CD4-positive, alpha-beta T cell treated with Interleukin-17A for 4 hours (primary cell): ENCODE measurements at regions not wholly inside any gene's neighbourhood (a gene's known extent, or its start where the extent isn't known, plus 50 kb on each side); places are given as distances from the start of the nearest gene placed in this dataset.
"Not testable (repeated sequence)": the region's sequence is repeated elsewhere in the genome, so short reads cannot be mapped to it uniquely, and the experiment has no call there.

Experiments used
- DNase-seq: peaks from one replicate; pipeline ENCODE4 v3.0.0-alpha.2; 2020; ENCODE audit warnings: mixed read lengths

GRCh38 chrX:63458981-63459380 lies 107.8 kb upstream of the SPIN4 start:
- DNase-seq, result no peak

GRCh38 chrX:63453571-63453970 lies 102.4 kb upstream of the SPIN4 start:
- DNase-seq, result no peak

- DNase-seq, result no peak
Measured at GRCh38 chrX:63441717-63442116, 90.6 kb upstream of the SPIN4 start.

DNA sequence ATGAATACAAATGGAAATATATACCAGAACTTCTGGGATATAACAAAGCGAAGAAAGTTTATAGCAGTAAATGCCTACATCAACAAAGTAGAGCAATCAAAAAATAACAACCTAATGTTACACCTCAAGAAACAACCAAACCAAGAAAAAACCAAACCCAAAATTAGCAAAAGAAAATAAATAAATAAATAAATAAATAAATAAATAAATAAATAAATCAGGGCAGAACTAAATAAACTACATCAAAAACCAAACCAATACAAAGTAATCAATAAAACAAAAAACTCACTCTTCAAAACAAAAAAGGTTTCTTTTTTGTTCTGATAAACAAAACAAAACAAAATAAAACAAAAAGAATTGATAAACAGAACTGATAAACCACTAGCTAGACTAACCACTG lies 88.4 kb upstream of the SPIN4 start:
- DNase-seq, result no peak

GRCh38 chrX:63436865-63437264 lies 85.7 kb upstream of the SPIN4 start:
- DNase-seq, result no peak

DNA sequence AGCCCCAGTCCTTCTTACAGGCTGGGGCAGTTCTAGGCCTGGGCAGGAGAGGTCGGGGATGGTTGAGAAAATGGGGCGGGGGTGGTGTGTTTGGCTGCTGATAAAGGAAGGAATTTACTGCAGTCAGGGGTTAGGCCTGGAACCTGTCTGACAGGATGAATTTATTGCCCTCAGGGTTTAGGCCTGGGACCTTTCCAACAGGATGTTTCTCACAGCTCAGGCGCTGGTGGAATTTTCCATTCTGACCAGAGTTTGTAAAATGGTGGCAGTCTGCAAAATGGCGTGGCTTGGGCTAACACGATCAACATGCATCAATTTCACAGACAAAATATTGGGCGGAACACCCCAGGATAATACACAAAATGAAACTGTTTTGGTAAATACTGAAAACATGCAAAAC lies 83.5 kb upstream of the SPIN4 start:
- DNase-seq, result no peak

DNA sequence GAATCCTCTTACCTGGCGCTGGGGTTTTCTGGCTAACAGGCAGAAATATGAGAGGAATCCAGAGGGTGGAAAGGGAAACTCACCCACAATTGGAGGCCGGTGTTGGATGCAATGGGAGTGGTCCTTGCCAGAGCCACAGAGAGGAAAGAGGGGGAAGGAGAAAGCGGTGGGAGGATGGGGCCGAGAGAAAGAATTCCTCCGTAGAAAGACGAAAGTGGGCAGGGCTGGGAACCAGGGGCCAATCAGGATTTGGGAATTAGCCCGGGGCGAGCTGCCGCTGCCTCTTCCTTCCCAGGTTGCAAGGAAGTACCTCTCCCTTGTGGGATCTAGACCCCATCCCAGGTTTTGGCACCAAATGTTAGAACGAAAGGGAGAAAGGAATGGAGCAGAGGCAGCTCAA lies 83.1 kb upstream of the SPIN4 start:
- no peak for DNase-seq

DNA sequence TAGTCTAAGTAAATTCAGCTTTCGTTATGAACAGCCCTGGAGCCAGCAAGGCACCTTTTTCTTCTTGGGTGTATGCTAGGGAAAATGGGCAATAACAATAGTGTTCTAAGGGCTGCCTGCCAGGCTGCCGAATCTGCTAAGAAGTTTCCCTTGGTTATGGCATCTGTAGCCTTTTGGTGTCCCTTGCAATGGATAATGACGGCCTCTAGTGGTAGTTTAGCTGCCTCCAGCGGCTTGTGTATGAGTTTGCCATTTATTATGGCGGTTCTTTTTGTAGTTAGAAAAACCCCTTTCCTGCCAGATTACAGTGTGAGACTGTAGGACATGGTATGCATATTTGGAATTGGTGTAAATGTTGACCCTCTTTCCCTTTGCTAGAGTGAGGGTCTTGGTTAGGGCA lies 78.9 kb upstream of the SPIN4 start:
- DNase-seq, result no peak

DNA sequence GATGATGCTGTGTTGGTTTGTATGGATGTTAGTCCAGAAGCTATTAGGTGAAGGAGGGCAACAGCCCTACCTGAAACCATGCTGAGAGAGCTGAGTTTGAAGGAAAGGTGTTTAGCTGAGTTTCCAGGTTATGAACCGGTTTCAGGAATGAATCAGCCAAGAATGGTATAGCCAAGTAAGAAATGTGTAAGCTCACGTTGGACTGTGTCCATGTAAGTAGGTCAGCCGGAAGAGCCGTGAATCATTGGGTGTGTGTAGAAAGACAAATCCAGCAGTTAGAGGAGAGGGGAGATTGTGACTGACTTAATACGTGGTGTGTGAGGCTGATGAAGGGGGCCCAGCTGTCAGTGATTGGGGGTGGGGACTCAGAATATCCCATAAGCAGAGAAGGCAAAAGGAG lies 77.2 kb upstream of the SPIN4 start:
- no peak for DNase-seq

DNA sequence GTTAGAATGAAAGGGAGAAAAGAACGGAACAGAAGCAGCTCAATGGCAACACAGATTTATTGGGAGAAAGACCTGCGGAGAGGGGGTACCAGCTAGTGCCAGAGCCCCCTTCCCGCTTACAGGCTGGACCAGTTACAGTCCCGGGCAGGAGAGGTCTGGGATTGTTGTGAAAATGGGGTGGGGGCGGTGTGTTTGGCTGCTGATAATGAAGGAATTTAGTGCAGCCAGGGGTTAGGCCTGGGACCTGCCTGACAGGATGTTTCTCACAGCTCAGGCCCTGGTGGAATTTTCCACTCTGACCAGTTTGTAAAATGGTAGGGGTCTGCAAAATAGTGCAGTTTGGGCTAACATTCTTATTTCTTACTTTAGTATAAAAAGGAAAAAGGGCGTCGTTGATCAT lies 75.4 kb upstream of the SPIN4 start:
- DNase-seq, result no peak

DNA sequence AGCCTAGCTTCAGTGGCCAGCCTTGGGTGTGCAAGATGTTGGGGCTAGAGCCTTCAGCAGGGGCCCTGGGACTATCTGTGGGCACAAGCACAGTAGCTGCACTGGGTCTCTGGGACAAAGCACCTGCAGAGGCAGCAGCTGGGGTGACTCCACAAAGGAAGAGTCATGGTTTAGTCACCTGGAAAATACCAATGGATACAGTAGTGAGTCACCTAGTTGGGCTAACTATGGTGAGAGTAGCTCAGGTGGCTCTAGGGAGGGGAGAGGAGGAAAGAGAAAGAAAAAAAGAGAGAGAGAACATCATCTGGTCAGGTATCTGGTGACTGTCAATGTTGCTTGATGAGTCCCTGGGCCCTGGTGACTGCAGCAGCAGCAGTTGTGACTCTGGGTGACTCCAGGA lies 72.9 kb upstream of the SPIN4 start:
- no peak for DNase-seq

DNA sequence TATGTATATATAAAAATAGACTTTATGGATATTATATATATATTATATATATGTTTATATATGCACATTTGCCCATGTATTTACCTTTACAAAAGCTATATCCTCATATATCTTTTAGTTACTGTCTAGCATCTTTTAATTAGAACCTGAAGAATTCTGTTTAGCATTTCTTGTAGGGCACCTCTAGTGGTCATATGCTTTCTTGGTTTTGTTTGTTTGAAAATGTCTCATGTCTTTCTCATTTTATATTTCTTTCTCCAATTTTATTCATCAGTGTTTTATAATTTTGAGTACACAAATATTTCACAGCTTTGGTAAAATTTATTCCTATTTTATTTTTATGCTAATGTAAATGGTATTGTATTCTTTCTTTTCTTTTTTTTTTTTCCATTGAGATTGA lies 70.3 kb upstream of the SPIN4 start:
- no peak for DNase-seq

- DNase-seq, result no peak
Measured at GRCh38 chrX:63418211-63418610, 67.1 kb upstream of the SPIN4 start.

- DNase-seq, result no peak
Measured at GRCh38 chrX:63417649-63418048, 66.5 kb upstream of the SPIN4 start.

GRCh38 chrX:63409934-63410333 lies 58.8 kb upstream of the SPIN4 start:
- DNase-seq, result not testable (repeated sequence)

DNA sequence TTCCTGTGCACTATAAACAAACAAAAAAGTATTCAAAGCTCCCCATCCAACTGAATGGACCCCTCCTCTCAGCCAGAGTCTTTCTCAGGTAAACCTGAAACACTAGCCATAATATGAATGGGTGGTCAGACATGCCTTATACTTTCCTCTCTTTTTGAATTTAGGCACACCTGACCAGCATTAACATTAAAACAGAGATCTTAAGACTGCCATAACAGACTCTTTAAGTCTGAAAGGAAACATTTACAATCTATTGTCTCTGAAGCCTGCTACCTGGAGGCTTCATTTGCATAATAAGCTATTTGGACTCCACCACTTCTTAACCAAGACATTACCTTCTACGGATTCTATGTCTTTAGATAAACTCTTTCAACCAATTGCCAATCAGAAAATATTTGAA lies 56.9 kb upstream of the SPIN4 start:
- DNase-seq, result no peak

DNA sequence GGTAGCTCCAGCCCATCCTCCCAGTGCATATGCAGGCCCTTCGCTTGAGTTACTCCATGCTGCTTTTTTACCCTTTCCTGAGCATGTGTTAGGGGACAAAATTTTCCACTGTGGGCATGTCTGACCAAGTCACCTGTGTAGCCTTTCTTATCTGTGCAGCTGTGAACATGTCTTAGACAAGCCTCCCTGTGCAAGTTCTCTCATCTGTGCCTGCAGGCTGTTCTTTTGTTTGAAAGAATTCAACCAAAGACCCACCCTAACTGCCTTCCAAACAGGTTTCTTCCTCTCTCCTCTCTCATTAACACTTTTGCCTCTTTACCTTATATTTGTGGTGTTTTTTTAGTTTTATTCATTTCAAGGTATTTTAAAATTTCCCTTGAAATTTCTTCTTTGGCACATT lies 53.2 kb upstream of the SPIN4 start:
- DNase-seq, result no peak

DNA sequence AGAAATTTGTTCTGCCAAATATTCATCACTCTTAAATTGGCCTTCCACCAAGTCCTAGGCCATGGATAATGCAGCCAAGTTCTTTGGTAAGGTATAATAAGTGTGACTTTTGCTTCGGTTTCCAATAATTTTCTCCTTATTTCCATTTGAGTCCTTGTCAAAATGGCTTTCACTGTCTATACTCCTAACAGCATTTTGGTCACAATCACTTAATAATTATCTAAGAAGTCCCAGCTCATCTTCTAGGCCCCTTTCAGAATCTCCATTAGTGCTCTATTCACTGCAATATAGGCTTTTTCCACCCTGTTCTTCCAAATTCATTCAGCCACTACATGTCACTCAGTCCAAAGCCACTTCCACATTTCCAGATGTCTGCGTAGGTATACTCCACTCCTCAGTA lies 51.0 kb upstream of the SPIN4 start:
- no peak for DNase-seq
